Sigmoid colon (tissue), 6 donors: ENCODE measurements at regions not wholly inside any gene's neighbourhood (a gene's known extent, or its start where the extent isn't known, plus 50 kb on each side); places are given as distances from the start of the nearest gene placed in this dataset.

Source experiments
- DNase-seq: peaks from one replicate; pipeline ENCODE4 v3.0.0-alpha.2; 2019
- H3K27ac ChIP-seq, 4 donors: fragments of 200-600 bp; sonication (generic); one replicate each; pipeline ENCODE4 v1.5.1; 2016 to 2019; ENCODE audit warnings: mild to moderate bottlenecking in 1 of 4
- H3K27me3 ChIP-seq, 3 donors: fragments of 200-600 bp; sonication (generic); one replicate each; pipeline ENCODE4 v1.5.1; 2019; ENCODE audit warnings: mild to moderate bottlenecking in 1 of 3
- H3K36me3 ChIP-seq, 4 donors: fragments of 200-600 bp; sonication (generic); one replicate each; pipeline ENCODE4 v1.5.1; 2016 to 2019
- H3K4me1 ChIP-seq, 4 donors: fragments of 200-600 bp; sonication (generic); one replicate each; pipeline ENCODE4 v1.5.1; 2017 to 2019
- H3K4me3 ChIP-seq, 4 donors: fragments of 200-600 bp; sonication (generic); one replicate each; pipeline ENCODE4 v1.5.1; 2017 to 2019; ENCODE audit warnings: mild to moderate bottlenecking in 2 of 4, moderate library complexity in 1 of 4
- H3K9me3 ChIP-seq, 4 donors: fragments of 200-600 bp in 3 of 4; sonication (generic) in 3 of 4; one replicate each; pipeline versions ENCODE4 v1.5.1 to v1.6.1; 2013 to 2019
- EP300 ChIP-seq, 4 donors: sonication (generic); formaldehyde crosslinking; IDR thresholded peaks; one replicate each; pipeline ENCODE4 v1.6.1; 2017; ENCODE audit warnings: antibody characterized with exemption in 4 of 4
- POLR2A ChIP-seq, 2 donors: fragments of 450-650 bp; IDR thresholded peaks; one replicate each; pipeline ENCODE4 v1.6.1; 2016; ENCODE audit warnings: antibody characterized with exemption in 2 of 2, mild to moderate bottlenecking in 2 of 2, moderate library complexity in 2 of 2
- POLR2AphosphoS5 ChIP-seq, 4 donors: sonication (generic); formaldehyde crosslinking; IDR thresholded peaks; one replicate each; pipeline ENCODE4 v1.6.1; 2017; ENCODE audit warnings: antibody characterized with exemption in 4 of 4
- WGBS, 2 donors: extraction: QIAGEN DNeasy Blood & Tissue Kit; methylation state at CpG; one replicate each; pipeline ENCODE4 v1.1.7; 2013; 5-methylcytosine and 5-hydroxymethylcytosine counted together
- intact Hi-C: fragments of 100-400 bp; cut with DNase I; formaldehyde crosslinking; loops from one replicate; pipeline ENCODE4 v1.15.1; 2023
- TF ChIP-seq, protein P1 (sequence below), 4 experiments: fragments of 450-650 bp in 3 of 4; fragments of 200-600 bp in 1 of 4; IDR thresholded peaks; one replicate each; pipeline ENCODE4 v1.5.1; 2016 to 2019; ENCODE audit warnings: antibody characterized with exemption in 4 of 4, mild to moderate bottlenecking in 3 of 4, moderate library complexity in 2 of 4
- donor health status: healthy with polysubstance abuse.
- donor health status: healthy.

DNA sequence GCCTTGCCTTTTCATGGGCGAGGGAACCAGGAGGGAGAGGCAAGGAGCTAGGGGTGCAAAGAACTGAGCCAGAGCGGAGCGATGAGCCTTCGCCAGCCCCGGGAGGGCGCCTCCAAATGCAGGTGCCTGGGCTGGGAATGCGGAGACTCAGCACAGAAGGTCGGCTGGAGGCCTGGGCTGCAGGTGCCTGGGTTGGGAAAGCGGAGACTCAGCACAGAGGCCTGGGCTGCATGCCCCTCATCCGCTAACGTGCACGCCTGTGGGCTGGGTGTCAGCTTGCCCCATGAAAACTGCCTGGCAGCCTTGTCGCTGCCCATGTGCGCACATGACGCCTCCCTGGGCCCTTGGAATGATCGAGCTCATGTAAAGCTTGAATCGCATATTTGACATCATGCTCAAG, 51.8 kb downstream of the POM121L12 start:
- H3K27ac ChIP-seq, result no peak overlapping the region
- no peaks in the 10 kb centered on the region for H3K9me3 ChIP-seq
- TF ChIP-seq, protein P1, sequence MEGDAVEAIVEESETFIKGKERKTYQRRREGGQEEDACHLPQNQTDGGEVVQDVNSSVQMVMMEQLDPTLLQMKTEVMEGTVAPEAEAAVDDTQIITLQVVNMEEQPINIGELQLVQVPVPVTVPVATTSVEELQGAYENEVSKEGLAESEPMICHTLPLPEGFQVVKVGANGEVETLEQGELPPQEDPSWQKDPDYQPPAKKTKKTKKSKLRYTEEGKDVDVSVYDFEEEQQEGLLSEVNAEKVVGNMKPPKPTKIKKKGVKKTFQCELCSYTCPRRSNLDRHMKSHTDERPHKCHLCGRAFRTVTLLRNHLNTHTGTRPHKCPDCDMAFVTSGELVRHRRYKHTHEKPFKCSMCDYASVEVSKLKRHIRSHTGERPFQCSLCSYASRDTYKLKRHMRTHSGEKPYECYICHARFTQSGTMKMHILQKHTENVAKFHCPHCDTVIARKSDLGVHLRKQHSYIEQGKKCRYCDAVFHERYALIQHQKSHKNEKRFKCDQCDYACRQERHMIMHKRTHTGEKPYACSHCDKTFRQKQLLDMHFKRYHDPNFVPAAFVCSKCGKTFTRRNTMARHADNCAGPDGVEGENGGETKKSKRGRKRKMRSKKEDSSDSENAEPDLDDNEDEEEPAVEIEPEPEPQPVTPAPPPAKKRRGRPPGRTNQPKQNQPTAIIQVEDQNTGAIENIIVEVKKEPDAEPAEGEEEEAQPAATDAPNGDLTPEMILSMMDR (IDR thresholded peaks at IDR 0.05), result no peak
- TF ChIP-seq EP300 (IDR thresholded peaks at IDR 0.05) (no peak), POLR2AphosphoS5 (IDR thresholded peaks at IDR 0.05) (no peak), POLR2A (IDR thresholded peaks at IDR 0.05) (no peak)
- H3K27me3 ChIP-seq, result no peaks in the 10 kb centered on the region
- WGBS, 2 donors, result 95 to 96% methylated on average over 17 of the region's 17 CpGs
- no peak overlapping the region for H3K4me3 ChIP-seq
- no peaks in the 10 kb centered on the region for H3K36me3 ChIP-seq
- DNase-seq, result no peak
- H3K4me1 ChIP-seq, result no peaks in the 10 kb centered on the region
- intact Hi-C loops, result no loop called here

DNA sequence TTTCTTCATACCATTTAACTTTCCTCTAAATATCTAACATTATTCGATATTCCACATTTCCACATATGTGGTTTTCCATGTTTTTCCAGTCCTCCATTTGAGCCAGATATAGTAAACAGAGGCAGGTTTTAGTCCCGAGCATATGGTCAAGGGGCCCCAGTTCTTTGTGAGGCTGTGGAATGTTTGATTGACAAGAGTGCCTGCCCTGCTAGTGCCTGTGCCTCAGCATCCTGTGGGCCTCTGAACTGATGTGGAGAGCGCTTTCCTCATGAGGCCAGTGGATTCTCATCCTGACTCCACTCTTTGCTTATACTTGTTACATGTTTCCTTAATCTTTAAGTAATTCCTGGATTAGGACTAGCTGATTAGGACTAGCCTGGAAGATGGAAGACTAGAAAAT, 58.8 kb downstream of the POM121L12 start:
- H3K9me3 ChIP-seq, result no peaks in the 10 kb centered on the region
- no peak for TF ChIP-seq POLR2AphosphoS5 (IDR thresholded peaks at IDR 0.05)
- TF ChIP-seq, protein P1 (IDR thresholded peaks at IDR 0.05), result no peak
- TF ChIP-seq POLR2A (IDR thresholded peaks at IDR 0.05), result no peak
- no peak for TF ChIP-seq EP300 (IDR thresholded peaks at IDR 0.05)
- no peak for DNase-seq
- H3K36me3 ChIP-seq, result no peaks in the 10 kb centered on the region
- H3K27me3 ChIP-seq, result no peaks in the 10 kb centered on the region
- H3K27ac ChIP-seq, result no peak overlapping the region
- H3K4me1 ChIP-seq, result no peaks in the 10 kb centered on the region
- 80 to 81% methylated on average over 3 of the region's 3 CpGs for WGBS, 2 donors
- intact Hi-C loops, result no loop called here
- H3K4me3 ChIP-seq, result no peak overlapping the region

DNA sequence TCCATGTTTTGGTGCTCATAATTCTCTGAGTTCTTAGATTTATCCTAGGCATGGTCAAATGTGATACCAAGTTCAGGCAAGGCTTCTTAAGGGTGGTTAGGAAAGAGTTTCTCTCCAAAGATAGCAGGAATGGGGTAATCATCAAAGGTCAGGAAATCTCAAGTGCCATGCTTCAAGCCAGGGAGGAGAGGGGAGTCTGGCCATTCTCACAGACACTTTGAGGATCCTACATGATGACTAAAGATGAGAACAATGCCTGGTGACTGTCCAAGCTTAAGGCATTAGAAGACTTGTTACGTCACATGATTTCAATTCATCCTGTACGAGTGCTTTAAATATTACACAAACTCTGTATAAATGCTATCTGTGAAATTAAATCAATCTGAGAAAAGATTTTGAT, 59.4 kb downstream of the POM121L12 start:
- H3K9me3 ChIP-seq, result no peaks in the 10 kb centered on the region
- no peak for DNase-seq

DNA sequence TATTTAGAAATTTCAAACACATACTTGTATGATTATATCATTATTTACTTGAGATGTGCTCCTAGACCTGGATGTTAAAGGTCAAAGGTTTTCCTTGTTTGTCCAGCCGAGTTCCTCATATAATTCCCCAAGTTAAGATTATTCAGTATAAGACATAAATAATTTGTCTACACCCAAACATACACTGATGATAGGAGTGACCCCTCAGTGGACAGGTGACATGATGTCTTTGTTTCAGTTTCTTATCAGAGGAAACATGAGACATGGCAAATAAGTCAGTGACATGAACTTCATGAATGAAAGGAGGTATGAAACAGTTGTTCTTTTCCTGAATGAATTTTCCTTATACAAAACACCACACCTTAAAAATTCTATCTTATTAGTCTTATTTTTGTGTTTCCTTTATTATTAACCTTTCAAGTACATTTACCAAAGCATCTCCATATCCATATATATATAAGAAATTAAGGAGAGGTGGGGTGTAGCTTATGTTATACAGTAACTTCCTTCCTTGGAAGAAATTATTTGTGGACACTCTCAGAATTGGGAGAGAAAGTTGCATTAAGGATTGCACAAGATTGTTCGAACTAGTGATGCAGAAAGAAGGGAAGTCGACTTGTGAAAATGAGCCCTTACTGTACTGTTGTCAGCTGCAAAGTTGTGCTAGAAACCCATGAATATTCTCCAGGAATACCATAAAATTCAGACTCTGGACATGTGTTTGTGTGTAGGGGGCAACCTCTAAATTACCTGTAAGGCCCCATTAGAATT, 60.5 kb downstream of the POM121L12 start:
- DNase-seq, result no peak
- intact Hi-C loops, result no loop called here
- no peak overlapping the region for H3K4me3 ChIP-seq
- 41 to 46% methylated on average over 3 of the region's 3 CpGs for WGBS, 2 donors
- no peaks in the 10 kb centered on the region for H3K36me3 ChIP-seq
- H3K27ac ChIP-seq, result no peak overlapping the region
- no peaks in the 10 kb centered on the region for H3K27me3 ChIP-seq
- TF ChIP-seq POLR2A (IDR thresholded peaks at IDR 0.05) (no peak), EP300 (IDR thresholded peaks at IDR 0.05) (no peak), POLR2AphosphoS5 (IDR thresholded peaks at IDR 0.05) (no peak)
- TF ChIP-seq, protein P1 (IDR thresholded peaks at IDR 0.05), result no peak
- no peaks in the 10 kb centered on the region for H3K9me3 ChIP-seq
- no peaks in the 10 kb centered on the region for H3K4me1 ChIP-seq

More for the DNA sequence above, 59.4 kb downstream of the POM121L12 start:
- Histone ChIP-seq H3K27ac (no peak overlapping the region), H3K4me3 (no peak overlapping the region), H3K4me1 (no peaks in the 10 kb centered on the region), H3K36me3 (no peaks in the 10 kb centered on the region), H3K27me3 (no peaks in the 10 kb centered on the region)
- TF ChIP-seq EP300 (IDR thresholded peaks at IDR 0.05) (no peak), POLR2A (IDR thresholded peaks at IDR 0.05) (no peak), POLR2AphosphoS5 (IDR thresholded peaks at IDR 0.05) (no peak)
- TF ChIP-seq, protein P1 (IDR thresholded peaks at IDR 0.05), result no peak
- intact Hi-C loops, result no loop called here
- 87 to 88% methylated on average over 2 of the region's 2 CpGs for WGBS, 2 donors

DNA sequence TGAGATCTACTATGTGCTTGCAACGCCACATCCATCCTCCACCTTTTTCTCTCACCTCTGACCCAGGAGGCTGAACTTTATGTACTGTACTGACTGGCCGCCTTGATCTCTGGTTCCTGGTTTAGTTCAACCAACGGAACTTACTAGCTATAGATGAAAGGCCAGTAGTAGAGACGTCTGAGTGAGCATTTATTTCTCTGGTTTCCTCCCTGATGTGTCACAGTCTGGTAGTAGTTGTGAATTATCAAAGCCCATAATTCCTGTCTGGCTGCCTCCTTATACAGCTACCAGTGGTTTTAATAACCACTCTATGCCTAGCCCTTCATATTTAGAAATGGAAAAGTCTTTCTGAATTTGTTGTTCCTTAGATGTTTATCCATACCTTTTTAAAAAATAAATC, 64.7 kb downstream of the POM121L12 start:
- Histone ChIP-seq H3K27me3 (no peaks in the 10 kb centered on the region), H3K4me3 (no peak overlapping the region), H3K4me1 (no peaks in the 10 kb centered on the region), H3K27ac (no peak overlapping the region), H3K9me3 (no peaks in the 10 kb centered on the region), H3K36me3 (no peaks in the 10 kb centered on the region)
- TF ChIP-seq, protein P1 (IDR thresholded peaks at IDR 0.05), result no peak
- TF ChIP-seq POLR2AphosphoS5 (IDR thresholded peaks at IDR 0.05), result no peak
- no peak for TF ChIP-seq EP300 (IDR thresholded peaks at IDR 0.05)
- no peak for TF ChIP-seq POLR2A (IDR thresholded peaks at IDR 0.05)
- no peak for DNase-seq
- whole genome bisulfite sequencing, 2 donors, result 72 to 78% methylated on average over 4 of the region's 4 CpGs
- intact Hi-C loops, result no loop called here
